HG02870 (cell line): ENCODE measurements at regions not wholly inside any gene's neighbourhood (a gene's known extent, or its start where the extent isn't known, plus 50 kb on each side); places are given as distances from the start of the nearest gene placed in this dataset.

ENCODE experiments used
- ATAC-seq: cut with Tn5 transposase; IDR thresholded peaks from one replicate; pipeline ENCODE4 v1.9.1; 2021; ENCODE audit warnings: mild to moderate bottlenecking, moderate library complexity; ENCODE audit not compliant: unreplicated experiment

- peak; percentile 59 for ATAC-seq
These were observed 1200.8 kb upstream of the GYPC start for GRCh38 chr2:125455110-125455509.

GRCh38 chr2:125456693-125457363 lies 1199.1 kb upstream of the GYPC start:
- ATAC-seq = no peak

- peak; percentile 77 for ATAC-seq
These were observed 1184.0 kb upstream of the GYPC start for GRCh38 chr2:125471963-125472362.

GRCh38 chr2:125479143-125479636 lies 1176.8 kb upstream of the GYPC start:
- ATAC-seq = no peak

GRCh38 chr2:125490308-125490707 lies 1165.7 kb upstream of the GYPC start:
- ATAC-seq = no peak

GRCh38 chr2:125491663-125492062 lies 1164.3 kb upstream of the GYPC start:
- ATAC-seq = no peak

- no peak for ATAC-seq
These were observed 1143.6 kb upstream of the GYPC start for GRCh38 chr2:125512313-125512712.

GRCh38 chr2:125516496-125517109 lies 1139.4 kb upstream of the GYPC start:
- ATAC-seq = no peak

- no peak for ATAC-seq
These were observed 1129.9 kb upstream of the GYPC start for GRCh38 chr2:125526093-125526492.

GRCh38 chr2:125535089-125535488 lies 1120.9 kb upstream of the GYPC start:
- ATAC-seq = no peak

- no peak for ATAC-seq
These were observed 1111.9 kb upstream of the GYPC start for GRCh38 chr2:125543968-125544514.

- ATAC-seq = no peak
These were observed 1102.2 kb upstream of the GYPC start for GRCh38 chr2:125553768-125554167.

- ATAC-seq = no peak
These were observed 1101.0 kb upstream of the GYPC start for GRCh38 chr2:125554956-125555355.

- ATAC-seq = no peak
These were observed 1096.8 kb upstream of the GYPC start for GRCh38 chr2:125559186-125559585.

- ATAC-seq = no peak
These were observed 1095.1 kb upstream of the GYPC start for GRCh38 chr2:125560855-125561254.

- no peak for ATAC-seq
These were observed 1094.7 kb upstream of the GYPC start for GRCh38 chr2:125561302-125561701.

- ATAC-seq = no peak
These were observed 1093.0 kb upstream of the GYPC start for GRCh38 chr2:125562924-125563323.

GRCh38 chr2:125564471-125564870 lies 1091.5 kb upstream of the GYPC start:
- ATAC-seq = no peak

- no peak for ATAC-seq
These were observed 1089.5 kb upstream of the GYPC start for GRCh38 chr2:125566422-125566821.

GRCh38 chr2:125567100-125567499 lies 1088.9 kb upstream of the GYPC start:
- ATAC-seq = no peak

- no peak for ATAC-seq
These were observed 1083.3 kb upstream of the GYPC start for GRCh38 chr2:125572660-125573059.

GRCh38 chr2:125573432-125573831 lies 1082.5 kb upstream of the GYPC start:
- no peak for ATAC-seq
